ENCODE measurements at regions not wholly inside any gene's neighbourhood (a gene's known extent, or its start where the extent isn't known, plus 50 kb on each side); places are given as distances from the start of the nearest gene placed in this dataset.

- TF ChIP-seq CTCF (IDR thresholded peaks at IDR 0.05; ENCODE audit: low read depth, low read length) (no peak), EZH2phosphoT487 (IDR thresholded peaks at IDR 0.05; ENCODE audit: low read depth) (no peak)
Observed at GRCh38 chr2:59936048-59936447, 617.4 kb downstream of the BCL11A start.

All from OCI-LY3 (cell line).